ENCODE measurements at regions not wholly inside any gene's neighbourhood (a gene's known extent, or its start where the extent isn't known, plus 50 kb on each side); places are given as distances from the start of the nearest gene placed in this dataset.

- no peak overlapping the region for H3K27ac ChIP-seq
- no peak overlapping the region for H3K4me3 ChIP-seq
- no peaks in the 10 kb centered on the region for H3K4me1 ChIP-seq (ENCODE audit: control insufficient read depth in 1 of 2, low read depth in 2 of 2)
- H3K36me3 ChIP-seq, result no peaks in the 10 kb centered on the region
- H3K27me3 ChIP-seq (replicated peaks; ENCODE audit: insufficient read depth), result no peaks in the 10 kb centered on the region
- ATAC-seq (ENCODE audit: insufficient number of reproducible peaks, low FRiP score, low read depth) (no peak), DNase-seq (ENCODE audit: low spot score) (no peak)
- TF ChIP-seq CTCF (IDR thresholded peaks at IDR 0.05), result no peak
- no peaks in the 10 kb centered on the region for H3K9me3 ChIP-seq
These were observed 538.3 kb downstream of the SLITRK6 start for GRCh38 chr13:85260896-85261295.

GRCh38 chr13:85255978-85256377 is 543.2 kb downstream of the SLITRK6 start:
- Histone ChIP-seq H3K27me3 (replicated peaks; ENCODE audit: insufficient read depth) (no peaks in the 10 kb centered on the region), H3K27ac (no peak overlapping the region), H3K4me1 (ENCODE audit: control insufficient read depth in 1 of 2, low read depth in 2 of 2) (no peaks in the 10 kb centered on the region), H3K36me3 (no peaks in the 10 kb centered on the region), H3K4me3 (no peak overlapping the region), H3K9me3 (no peaks in the 10 kb centered on the region)
- DNase-seq (ENCODE audit: low spot score) (no peak), ATAC-seq (ENCODE audit: insufficient number of reproducible peaks, low FRiP score, low read depth) (no peak)
- no peak for TF ChIP-seq CTCF (IDR thresholded peaks at IDR 0.05)

- DNase-seq (ENCODE audit: low spot score) (no peak), ATAC-seq (ENCODE audit: insufficient number of reproducible peaks, low FRiP score, low read depth) (no peak)
- no peaks in the 10 kb centered on the region for H3K9me3 ChIP-seq
- no peaks in the 10 kb centered on the region for H3K27me3 ChIP-seq (replicated peaks; ENCODE audit: insufficient read depth)
- no peak overlapping the region for H3K27ac ChIP-seq
- no peaks in the 10 kb centered on the region for H3K36me3 ChIP-seq
- no peak for TF ChIP-seq CTCF (IDR thresholded peaks at IDR 0.05)
- no peaks in the 10 kb centered on the region for H3K4me1 ChIP-seq (ENCODE audit: control insufficient read depth in 1 of 2, low read depth in 2 of 2)
- H3K4me3 ChIP-seq, result no peak overlapping the region
These were observed 544.6 kb downstream of the SLITRK6 start for GRCh38 chr13:85254641-85255040.

GRCh38 chr13:85249151-85249550 is 550.1 kb downstream of the SLITRK6 start:
- H3K9me3 ChIP-seq, result no peaks in the 10 kb centered on the region
- H3K36me3 ChIP-seq, result no peaks in the 10 kb centered on the region
- TF ChIP-seq CTCF (IDR thresholded peaks at IDR 0.05), result no peak
- H3K4me1 ChIP-seq (ENCODE audit: control insufficient read depth in 1 of 2, low read depth in 2 of 2), result no peaks in the 10 kb centered on the region
- H3K27me3 ChIP-seq (replicated peaks; ENCODE audit: insufficient read depth), result no peaks in the 10 kb centered on the region
- H3K27ac ChIP-seq, result no peak overlapping the region
- H3K4me3 ChIP-seq, result no peak overlapping the region
- ATAC-seq (ENCODE audit: insufficient number of reproducible peaks, low FRiP score, low read depth) (no peak), DNase-seq (ENCODE audit: low spot score) (no peak)

- Histone ChIP-seq H3K27me3 (replicated peaks; ENCODE audit: insufficient read depth) (no peaks in the 10 kb centered on the region), H3K4me1 (ENCODE audit: control insufficient read depth in 1 of 2, low read depth in 2 of 2) (peaks cover 2 to 4% of the 10 kb centered on the region in 2 donors), H3K36me3 (no peaks in the 10 kb centered on the region), H3K27ac (no peak overlapping the region), H3K4me3 (no peak overlapping the region), H3K9me3 (no peaks in the 10 kb centered on the region)
- no peak for DNase-seq (ENCODE audit: low spot score)
- ATAC-seq (ENCODE audit: insufficient number of reproducible peaks, low FRiP score, low read depth), result no peak
- TF ChIP-seq CTCF (IDR thresholded peaks at IDR 0.05), result no peak
These were observed 551.4 kb downstream of the SLITRK6 start for GRCh38 chr13:85247780-85248179.
